ENCODE measurements at regions not wholly inside any gene's neighbourhood (a gene's known extent, or its start where the extent isn't known, plus 50 kb on each side); places are given as distances from the start of the nearest gene placed in this dataset.

GRCh38 chr4:31580843-31581242, 860.7 kb downstream of the PCDH7 start:
- Histone ChIP-seq H3K27ac (ENCODE audit: low read depth, low read length) (no peak overlapping the region), H3K4ac (replicated peaks; ENCODE audit: insufficient read length, low read depth, low read length) (no peak overlapping the region), H3K27me3 (replicated peaks in 1 of 4; ENCODE audit: control insufficient read depth in 3 of 4, extremely low read depth in 1 of 4, insufficient read depth in 3 of 4, low read length in 3 of 4) (no peaks in the 10 kb centered on the region), H3K56ac (replicated peaks; ENCODE audit: insufficient read length, low read depth, low read length) (no peak overlapping the region), H3K9ac (replicated peaks in 1 of 4; ENCODE audit: extremely low read depth in 1 of 4, low read depth in 3 of 4, low read length in 3 of 4) (no peak overlapping the region), H4K20me1 (replicated peaks in 1 of 2; ENCODE audit: control insufficient read depth in 1 of 2, insufficient read depth in 2 of 2, low read length in 2 of 2) (no peaks in the 10 kb centered on the region), H3K79me2 (ENCODE audit: control insufficient read depth in 1 of 2, insufficient read depth in 2 of 2, low read length in 2 of 2) (no peaks in the 10 kb centered on the region), H3K4me3 (ENCODE audit: extremely low read depth in 1 of 4, insufficient read depth in 2 of 4, low read depth in 3 of 4, low read length in 4 of 4) (no peak overlapping the region), H4K91ac (replicated peaks; ENCODE audit: insufficient read length, low read length) (no peak overlapping the region), H2AK5ac (ENCODE audit: low read depth, low read length) (no peak overlapping the region), H2BK20ac (ENCODE audit: low read length) (no peak overlapping the region), H3K4me2 (ENCODE audit: insufficient read depth in 1 of 2, low read depth in 2 of 2, low read length in 2 of 2) (no peak overlapping the region), H3K18ac (ENCODE audit: extremely low read depth, low read length) (no peak overlapping the region), H3K79me1 (ENCODE audit: low read depth, low read length) (no peaks in the 10 kb centered on the region), H4K8ac (ENCODE audit: extremely low read depth, insufficient read depth, low read length) (no peak overlapping the region), H3K14ac (ENCODE audit: insufficient read length) (no peak overlapping the region), H3K9me3 (ENCODE audit: insufficient read depth in 2 of 2, low read depth in 1 of 2, low read length in 1 of 2) (no peaks in the 10 kb centered on the region), H3K4me1 (replicated peaks in 1 of 4; ENCODE audit: control insufficient read depth in 3 of 4, insufficient read depth in 4 of 4, low read length in 3 of 4) (no peaks in the 10 kb centered on the region; a peak in 1 of 7 replicates), H2BK120ac (replicated peaks; ENCODE audit: low read depth, low read length) (no peak overlapping the region), H4K5ac (ENCODE audit: insufficient read length, low read depth, low read length) (no peak overlapping the region), H3K36me3 (ENCODE audit: control insufficient read depth in 2 of 4, insufficient read depth in 4 of 4, low read length in 3 of 4) (no peaks in the 10 kb centered on the region), H2BK12ac (ENCODE audit: low read depth, low read length) (no peak overlapping the region), H3K23ac (ENCODE audit: insufficient read length) (no peak overlapping the region), H2BK5ac (ENCODE audit: low read depth, low read length) (no peak overlapping the region), H2AFZ (ENCODE audit: low read length) (no peak overlapping the region), H3K23me2 (ENCODE audit: low read depth, low read length) (no peaks in the 10 kb centered on the region), H2BK15ac (ENCODE audit: low read length) (no peak overlapping the region)
- POLR2A ChIA-PET (ENCODE audit: partially characterized antibody): no interaction called here
- FAIRE-seq (no peak), DNase-seq (ENCODE audit: low read depth in 1 of 2, low spot score in 2 of 2) (no peak)
- CTCF ChIA-PET (ENCODE audit: partially characterized antibody): interaction anchor here (0.6 to 2.2 kb wide), 4 partner anchors 43 to 871 kb away, joined by 3 to 6 read pairs (median 4); no protein-coding TSS in a partner anchor
- 100% methylated on average over 1 of the region's 1 CpG; no CpG with 5 or more reads in 1 of the 2 experiments for WGBS, 2 experiments (ENCODE audit: extremely low coverage in 1 of 2, insufficient coverage in 1 of 2, insufficient read length in 1 of 2, insufficient replicate concordance in 2 of 2, low coverage in 1 of 2, low lambda C conversion rate in 2 of 2, missing lambda C conversion rate in 1 of 2)
- TF ChIP-seq KDM1A (IDR thresholded peaks at IDR 0.05; ENCODE audit: borderline replicate concordance, low read length): no peak
- TF ChIP-seq, protein P1, sequence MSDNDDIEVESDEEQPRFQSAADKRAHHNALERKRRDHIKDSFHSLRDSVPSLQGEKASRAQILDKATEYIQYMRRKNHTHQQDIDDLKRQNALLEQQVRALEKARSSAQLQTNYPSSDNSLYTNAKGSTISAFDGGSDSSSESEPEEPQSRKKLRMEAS (IDR thresholded peaks at IDR 0.05): no peak
- no peak for TF ChIP-seq CHD1 (IDR thresholded peaks at IDR 0.05; ENCODE audit: low read depth, low read length)
- no peak for TF ChIP-seq POLR2A (IDR thresholded peaks at IDR 0.05; ENCODE audit: control extremely low read depth in 1 of 2, low read depth in 2 of 2, low read length in 2 of 2)
- no peak for TF ChIP-seq SIN3A (conservative IDR thresholded peaks at IDR 0.05 in 1 of 2, IDR thresholded peaks at IDR 0.05 in 1 of 2; ENCODE audit: low read depth in 1 of 2, low read length in 2 of 2)
- no peak for TF ChIP-seq NANOG (IDR thresholded peaks at IDR 0.05; ENCODE audit: insufficient read depth, low read depth, low read length, poor library complexity, severe bottlenecking)
- no peak for TF ChIP-seq EZH2 (IDR thresholded peaks at IDR 0.05; ENCODE audit: low read depth, low read length, severe bottlenecking)
- no peak for TF ChIP-seq SRF (IDR thresholded peaks at IDR 0.05; ENCODE audit: low read depth, low read length)
